CD14-positive monocyte (primary cell): ENCODE measurements at regions not wholly inside any gene's neighbourhood (a gene's known extent, or its start where the extent isn't known, plus 50 kb on each side); places are given as distances from the start of the nearest gene placed in this dataset.

ENCODE experiments used
- DNase-seq, 3 donors: peaks; one replicate each; pipeline ENCODE4 v3.0.0-alpha.2; 2011 to 2022
- H2AFZ ChIP-seq: 2 replicates; pipeline ENCODE4 v1.6.0; 2012; ENCODE audit warnings: mild to moderate bottlenecking, low read depth, low read length, inconsistent platforms; ENCODE audit not compliant: insufficient read depth, poor library complexity, severe bottlenecking
- H3K27ac ChIP-seq, 2 donors: 1 replicate in 1 of 2; 2 replicates in 1 of 2; pipeline ENCODE4 v1.5.1; 2012 to 2013; ENCODE audit warnings: low read length in 2 of 2, control low read depth in 1 of 2, inconsistent platforms in 1 of 2, low read depth in 1 of 2, mild to moderate bottlenecking in 1 of 2
- H3K27me3 ChIP-seq, 2 donors: one replicate each; pipeline versions ENCODE4 v1.6.0 to v1.6.1; 2011 to 2013; ENCODE audit warnings: low read length in 2 of 2; ENCODE audit not compliant: control insufficient read depth in 2 of 2, insufficient read depth in 2 of 2
- H3K36me3 ChIP-seq, 2 donors: replicated peaks in 1 of 2; 1 replicate in 1 of 2; 2 replicates in 1 of 2; pipeline versions ENCODE4 v1.5.1 to v1.6.1; 2012 to 2013; ENCODE audit warnings: low read length in 2 of 2, control low read depth in 1 of 2, inconsistent platforms in 1 of 2, mild to moderate bottlenecking in 1 of 2; ENCODE audit not compliant: insufficient read depth in 2 of 2, control insufficient read depth in 1 of 2
- H3K4me1 ChIP-seq, 2 donors: 1 replicate in 1 of 2; 2 replicates in 1 of 2; pipeline versions ENCODE4 v1.5.1 to v1.6.1; 2012 to 2013; ENCODE audit warnings: low read length in 2 of 2, control low read depth in 1 of 2, inconsistent platforms in 1 of 2, mild to moderate bottlenecking in 1 of 2, moderate library complexity in 1 of 2; ENCODE audit not compliant: insufficient read depth in 2 of 2, control insufficient read depth in 1 of 2
- H3K4me2 ChIP-seq: replicated peaks from 2 replicates; pipeline ENCODE3; 2012; ENCODE audit warnings: low read length, moderate library complexity, mild to moderate bottlenecking; ENCODE audit not compliant: poor library complexity, severe bottlenecking; ENCODE audit errors: extremely low read depth
- H3K4me3 ChIP-seq, 3 experiments: fragments of 200-600 bp in 1 of 3; sonication (generic) in 1 of 3; replicated peaks in 1 of 3; 1 replicate in 2 of 3; 2 replicates in 1 of 3; pipeline ENCODE4 v1.5.1; 2011 to 2013; ENCODE audit warnings: low read length in 3 of 3, mild to moderate bottlenecking in 3 of 3, control low read depth in 2 of 3, low read depth in 2 of 3, inconsistent platforms in 1 of 3, moderate library complexity in 1 of 3
- H3K79me2 ChIP-seq: 2 replicates; pipeline ENCODE4 v1.6.0; 2012; ENCODE audit warnings: mild to moderate bottlenecking, control low read depth, inconsistent platforms, low read length, moderate library complexity; ENCODE audit not compliant: insufficient read depth
- H3K9ac ChIP-seq: 2 replicates; pipeline ENCODE4 v1.6.0; 2017; ENCODE audit warnings: low read length, mild to moderate bottlenecking; ENCODE audit not compliant: insufficient read depth, poor library complexity, severe bottlenecking
- H3K9me3 ChIP-seq, 2 donors: replicated peaks in 1 of 2; 1 replicate in 1 of 2; 2 replicates in 1 of 2; pipeline versions ENCODE4 v1.5.1 to v1.6.1; 2012 to 2013; ENCODE audit warnings: low read length in 2 of 2, control low read depth in 1 of 2; ENCODE audit not compliant: control insufficient read depth in 1 of 2, insufficient read depth in 1 of 2
- H4K20me1 ChIP-seq: 2 replicates; pipeline ENCODE4 v1.6.0; 2012; ENCODE audit warnings: mild to moderate bottlenecking, low read length, control low read depth, moderate library complexity; ENCODE audit not compliant: insufficient read depth
- H3K27ac Mint-ChIP-seq, 7 donors: one replicate each; pipeline ENCODE4 v1.8.0; 2020; ENCODE audit warnings: mild to moderate bottlenecking in 7 of 7, mixed read lengths in 7 of 7, moderate library complexity in 6 of 7, inconsistent platforms in 2 of 7
- H3K27me3 Mint-ChIP-seq, 3 donors: one replicate each; pipeline ENCODE4 v1.8.0; 2021 to 2022; ENCODE audit warnings: low read depth in 3 of 3, mild to moderate bottlenecking in 3 of 3, mixed read lengths in 3 of 3, moderate library complexity in 3 of 3, inconsistent platforms in 1 of 3
- H3K36me3 Mint-ChIP-seq, 2 donors: one replicate each; pipeline ENCODE4 v1.8.0; 2020; ENCODE audit warnings: mixed read lengths in 2 of 2, inconsistent platforms in 1 of 2, mild to moderate bottlenecking in 1 of 2
- H3K4me1 Mint-ChIP-seq: one replicate; pipeline ENCODE4 v1.8.0; 2020; ENCODE audit warnings: mild to moderate bottlenecking, mixed read lengths
- H3K4me3 Mint-ChIP-seq, 2 donors: one replicate each; pipeline ENCODE4 v1.8.0; 2020; ENCODE audit warnings: mild to moderate bottlenecking in 2 of 2, mixed read lengths in 2 of 2, moderate library complexity in 1 of 2
- H3K9me3 Mint-ChIP-seq, 7 donors: one replicate each; pipeline ENCODE4 v1.8.0; 2020 to 2022; ENCODE audit warnings: mixed read lengths in 7 of 7, mild to moderate bottlenecking in 6 of 7, moderate library complexity in 6 of 7, inconsistent platforms in 2 of 7
- CTCF ChIP-seq: fragments of 200-600 bp; IDR thresholded peaks from one replicate; pipeline ENCODE4 v1.8.0; 2022; ENCODE audit warnings: antibody characterized with exemption, mild to moderate bottlenecking
- WGBS: methylation state at CpG from one replicate; pipeline ENCODE4 v1.1.5; 2013; ENCODE audit warnings: missing lambda C conversion rate; ENCODE audit not compliant: insufficient coverage; 5-methylcytosine and 5-hydroxymethylcytosine counted together
- intact Hi-C, 2 donors: fragments of 100-400 bp; cut with micrococcal nuclease; formaldehyde crosslinking; loops; one replicate each; pipeline versions ENCODE4 v1.15.0 to v1.15.1; 2023

- no peak overlapping the region for H3K4me2 ChIP-seq
- Mint-ChIP-seq H3K27me3 (no peaks in the 10 kb centered on the region), H3K9me3 (no peaks in the 10 kb centered on the region), H3K4me1 (peaks cover 30% of the 10 kb centered on the region), H3K27ac (peak overlapping the region in 1 of 7 donors; percentile 75), H3K4me3 (no peak overlapping the region), H3K36me3 (no peaks in the 10 kb centered on the region)
- H3K27me3 ChIP-seq: no peaks in the 10 kb centered on the region
- intact Hi-C loops: loop anchor here in 1 of 2 donors (10.0 kb wide), 1 partner anchor 50 kb away; no protein-coding TSS in a partner anchor
- no peak overlapping the region for H3K27ac ChIP-seq
- no peak overlapping the region for H3K9ac ChIP-seq
- no peaks in the 10 kb centered on the region for H4K20me1 ChIP-seq
- DNase-seq: no peak
- no peak overlapping the region for H2AFZ ChIP-seq
- H3K79me2 ChIP-seq: no peaks in the 10 kb centered on the region
- no peaks in the 10 kb centered on the region for H3K36me3 ChIP-seq
- no peak for TF ChIP-seq CTCF
- WGBS: 100% methylated on average over 4 of the region's 12 CpGs
- peaks cover 19 to 26% of the 10 kb centered on the region in 2 donors for H3K4me1 ChIP-seq
- H3K9me3 ChIP-seq: no peaks in the 10 kb centered on the region
- no peak overlapping the region for H3K4me3 ChIP-seq
These were observed 54.8 kb downstream of the SIPA1L2 start for GRCh38 chr1:232574889-232575762.

GRCh38 chr1:232574077-232574476 is 55.9 kb downstream of the SIPA1L2 start:
- Histone ChIP-seq H3K27ac (no peak overlapping the region), H3K9ac (no peak overlapping the region), H3K4me3 (no peak overlapping the region), H3K4me2 (no peak overlapping the region), H4K20me1 (no peaks in the 10 kb centered on the region), H3K79me2 (no peaks in the 10 kb centered on the region), H3K4me1 (peaks cover 13 to 17% of the 10 kb centered on the region in 2 donors), H3K9me3 (no peaks in the 10 kb centered on the region), H3K36me3 (no peaks in the 10 kb centered on the region), H3K27me3 (no peaks in the 10 kb centered on the region), H2AFZ (no peak overlapping the region)
- Mint-ChIP-seq H3K27ac (no peak overlapping the region), H3K4me1 (peaks cover 21% of the 10 kb centered on the region), H3K36me3 (no peaks in the 10 kb centered on the region), H3K27me3 (no peaks in the 10 kb centered on the region), H3K4me3 (no peak overlapping the region), H3K9me3 (no peaks in the 10 kb centered on the region)
- WGBS: 100% methylated on average over 1 of the region's 3 CpGs
- intact Hi-C loops: loop anchor here in 1 of 2 donors (10.0 kb wide), 1 partner anchor 51 kb away; no protein-coding TSS in a partner anchor
- no peak for DNase-seq
- TF ChIP-seq CTCF: no peak
